C4-2B (cell line): ENCODE measurements at regions not wholly inside any gene's neighbourhood (a gene's known extent, or its start where the extent isn't known, plus 50 kb on each side); places are given as distances from the start of the nearest gene placed in this dataset.

ENCODE experiments used
- CTCF ChIP-seq: fragments of 450-650 bp; conservative IDR thresholded peaks from 2 replicates; pipeline ENCODE4 v1.5.1; 2017; ENCODE audit warnings: mild to moderate bottlenecking
- ZFX ChIP-seq: fragments of 450-650 bp; IDR thresholded peaks from 2 replicates; pipeline ENCODE4 v1.6.1; 2017

DNA sequence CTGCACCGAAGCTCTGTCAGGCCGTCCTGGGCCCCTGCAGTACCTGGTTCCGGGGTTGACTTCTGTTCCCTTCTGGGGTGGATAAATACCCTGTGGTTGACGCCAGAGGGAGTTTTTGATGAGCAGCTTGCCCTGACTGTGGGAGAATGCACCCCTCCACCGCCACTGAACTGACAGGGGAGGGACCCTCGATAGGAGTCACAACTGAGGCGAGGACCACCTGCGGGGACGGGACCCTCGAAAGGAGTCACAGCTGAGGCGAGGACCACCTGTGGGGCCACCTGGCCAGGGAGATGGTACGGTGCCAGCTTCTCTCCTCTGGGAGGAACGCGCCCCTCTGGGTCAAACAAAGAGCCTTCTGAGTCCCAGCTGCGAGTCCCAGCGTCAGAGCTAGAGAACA lies 100.1 kb upstream of the FRMD1 start:
- TF ChIP-seq CTCF, result no peak
- no peak for TF ChIP-seq ZFX
